ENCODE measurements at regions not wholly inside any gene's neighbourhood (a gene's known extent, or its start where the extent isn't known, plus 50 kb on each side); places are given as distances from the start of the nearest gene placed in this dataset.

DNA sequence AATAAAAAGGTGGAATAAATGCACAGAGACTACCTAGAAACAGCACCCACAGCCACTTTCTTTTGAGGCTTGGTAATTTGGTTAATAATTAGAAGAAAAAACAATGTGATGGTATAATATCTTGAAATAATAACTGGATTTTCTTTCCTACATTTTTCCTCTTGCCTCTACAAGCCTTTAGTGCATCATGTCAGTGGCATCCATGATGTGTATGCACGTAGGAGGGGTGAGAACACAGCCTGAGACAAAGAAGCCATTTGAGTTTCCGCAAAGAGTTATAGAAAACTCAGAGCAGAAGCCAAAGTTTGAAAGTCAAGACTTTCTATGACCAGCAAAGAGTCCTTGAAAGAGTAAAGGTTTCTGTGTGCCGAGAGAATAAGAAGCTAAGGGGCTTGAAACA, 461.3 kb downstream of the BCOR start:
- no peak overlapping the region for H4K5ac ChIP-seq (ENCODE audit: low read depth, low read length)
- no peaks in the 10 kb centered on the region for H3K4me1 ChIP-seq (ENCODE audit: control insufficient read depth, insufficient read depth, low read length)
- intact Hi-C loops (cut with micrococcal nuclease) (no loop called here), dilution Hi-C loops (cut with HindIII; ENCODE audit: low sequenced_read_pairs, unreplicated experiment) (no loop called here), in situ Hi-C loops (cut with MboI; ENCODE audit: low sequenced_read_pairs) (no loop called here)
- H3K27me3 ChIP-seq (ENCODE audit: control insufficient read depth, insufficient read depth, low read length) = peaks cover 12% of the 10 kb centered on the region
- H3K14ac ChIP-seq (replicated peaks; ENCODE audit: low read depth, low read length) = no peak overlapping the region
- no peak overlapping the region for H2BK15ac ChIP-seq (ENCODE audit: low read depth, low read length)
- H2BK5ac ChIP-seq (ENCODE audit: low read depth, low read length, poor library complexity, severe bottlenecking) = no peak overlapping the region
- no peaks in the 10 kb centered on the region for H4K20me1 ChIP-seq (ENCODE audit: insufficient read depth, low read length)
- ChIA-PET POLR2A (ENCODE audit: unreplicated experiment) (no interaction called here), CTCF (no interaction called here)
- H3K9ac ChIP-seq (ENCODE audit: low read depth, low read length) = no peak overlapping the region
- no peak overlapping the region for H3K23ac ChIP-seq (ENCODE audit: low read depth, low read length)
- no peak overlapping the region for H3K27ac ChIP-seq (ENCODE audit: insufficient read depth, low read length)
- no peak overlapping the region for H2AFZ ChIP-seq (replicated peaks; ENCODE audit: low read length, poor library complexity)
- H3K79me1 ChIP-seq (ENCODE audit: low read depth in 1 of 2, low read length in 2 of 2) = no peaks in the 10 kb centered on the region
- no peak overlapping the region for H2BK20ac ChIP-seq (ENCODE audit: low read depth, low read length)
- no TSS peak for BruUV-seq (replicated peaks)
- H3K4me3 ChIP-seq (ENCODE audit: insufficient read depth, low read depth, low read length) = no peak overlapping the region
- 60% methylated on average over 2 of the region's 3 CpGs; no CpG with 5 or more reads in 1 of the 2 experiments for WGBS, 2 experiments (ENCODE audit: extremely low coverage in 2 of 2, insufficient read length in 1 of 2)
- no peaks in the 10 kb centered on the region for H3K9me3 ChIP-seq (ENCODE audit: control insufficient read depth, insufficient read depth, low read length)
- no peak overlapping the region for H3K4me2 ChIP-seq (ENCODE audit: low read depth, low read length)
- TF ChIP-seq SMC3 (IDR thresholded peaks at IDR 0.05; ENCODE audit: low read depth, low read length) (no peak), POLR2A (IDR thresholded peaks at IDR 0.05; ENCODE audit: low read depth, low read length) (no peak), RCOR1 (IDR thresholded peaks at IDR 0.05; ENCODE audit: insufficient replicate concordance, low read length) (no peak), NFE2L2 (IDR thresholded peaks at IDR 0.05; ENCODE audit: low read depth, low read length) (no peak), RAD21 (IDR thresholded peaks at IDR 0.05; ENCODE audit: low read length) (no peak), RFX5 (IDR thresholded peaks at IDR 0.05; ENCODE audit: low read depth, low read length) (no peak), BHLHE40 (IDR thresholded peaks at IDR 0.05; ENCODE audit: low read depth, low read length) (no peak), FOS (IDR thresholded peaks at IDR 0.05; ENCODE audit: low read depth, low read length) (no peak), MAFK (IDR thresholded peaks at IDR 0.05; ENCODE audit: low read depth, low read length) (no peak), MXI1 (IDR thresholded peaks at IDR 0.05; ENCODE audit: borderline replicate concordance, low read depth, low read length) (no peak), CEBPB (IDR thresholded peaks at IDR 0.05; ENCODE audit: low read depth, low read length) (no peak), MAZ (IDR thresholded peaks at IDR 0.05; ENCODE audit: borderline replicate concordance, low read depth, low read length) (no peak), CHD1 (IDR thresholded peaks at IDR 0.05; ENCODE audit: low read depth, low read length) (no peak)
- TF ChIP-seq, protein P1, sequence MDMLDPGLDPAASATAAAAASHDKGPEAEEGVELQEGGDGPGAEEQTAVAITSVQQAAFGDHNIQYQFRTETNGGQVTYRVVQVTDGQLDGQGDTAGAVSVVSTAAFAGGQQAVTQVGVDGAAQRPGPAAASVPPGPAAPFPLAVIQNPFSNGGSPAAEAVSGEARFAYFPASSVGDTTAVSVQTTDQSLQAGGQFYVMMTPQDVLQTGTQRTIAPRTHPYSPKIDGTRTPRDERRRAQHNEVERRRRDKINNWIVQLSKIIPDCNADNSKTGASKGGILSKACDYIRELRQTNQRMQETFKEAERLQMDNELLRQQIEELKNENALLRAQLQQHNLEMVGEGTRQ (IDR thresholded peaks at IDR 0.05; ENCODE audit: low read depth, low read length) = no peak
- TF ChIP-seq, protein P2, sequence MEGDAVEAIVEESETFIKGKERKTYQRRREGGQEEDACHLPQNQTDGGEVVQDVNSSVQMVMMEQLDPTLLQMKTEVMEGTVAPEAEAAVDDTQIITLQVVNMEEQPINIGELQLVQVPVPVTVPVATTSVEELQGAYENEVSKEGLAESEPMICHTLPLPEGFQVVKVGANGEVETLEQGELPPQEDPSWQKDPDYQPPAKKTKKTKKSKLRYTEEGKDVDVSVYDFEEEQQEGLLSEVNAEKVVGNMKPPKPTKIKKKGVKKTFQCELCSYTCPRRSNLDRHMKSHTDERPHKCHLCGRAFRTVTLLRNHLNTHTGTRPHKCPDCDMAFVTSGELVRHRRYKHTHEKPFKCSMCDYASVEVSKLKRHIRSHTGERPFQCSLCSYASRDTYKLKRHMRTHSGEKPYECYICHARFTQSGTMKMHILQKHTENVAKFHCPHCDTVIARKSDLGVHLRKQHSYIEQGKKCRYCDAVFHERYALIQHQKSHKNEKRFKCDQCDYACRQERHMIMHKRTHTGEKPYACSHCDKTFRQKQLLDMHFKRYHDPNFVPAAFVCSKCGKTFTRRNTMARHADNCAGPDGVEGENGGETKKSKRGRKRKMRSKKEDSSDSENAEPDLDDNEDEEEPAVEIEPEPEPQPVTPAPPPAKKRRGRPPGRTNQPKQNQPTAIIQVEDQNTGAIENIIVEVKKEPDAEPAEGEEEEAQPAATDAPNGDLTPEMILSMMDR (conservative IDR thresholded peaks at IDR 0.05; ENCODE audit: low read depth, low read length) = no peak
- TF ChIP-seq, protein P3, sequence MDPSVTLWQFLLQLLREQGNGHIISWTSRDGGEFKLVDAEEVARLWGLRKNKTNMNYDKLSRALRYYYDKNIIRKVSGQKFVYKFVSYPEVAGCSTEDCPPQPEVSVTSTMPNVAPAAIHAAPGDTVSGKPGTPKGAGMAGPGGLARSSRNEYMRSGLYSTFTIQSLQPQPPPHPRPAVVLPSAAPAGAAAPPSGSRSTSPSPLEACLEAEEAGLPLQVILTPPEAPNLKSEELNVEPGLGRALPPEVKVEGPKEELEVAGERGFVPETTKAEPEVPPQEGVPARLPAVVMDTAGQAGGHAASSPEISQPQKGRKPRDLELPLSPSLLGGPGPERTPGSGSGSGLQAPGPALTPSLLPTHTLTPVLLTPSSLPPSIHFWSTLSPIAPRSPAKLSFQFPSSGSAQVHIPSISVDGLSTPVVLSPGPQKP (IDR thresholded peaks at IDR 0.05; ENCODE audit: borderline replicate concordance, low read depth, low read length) = no peak
- H2BK120ac ChIP-seq (ENCODE audit: low read depth, low read length) = no peak overlapping the region
- no peak overlapping the region for H2AK9ac ChIP-seq (replicated peaks; ENCODE audit: low read depth, low read length, poor library complexity)
- ATAC-seq (ENCODE audit: low read depth) (no peak), DNase-seq (peak; percentile 6)
- no peak overlapping the region for H2AK5ac ChIP-seq (ENCODE audit: low read depth, low read length)
- H3K4ac ChIP-seq (ENCODE audit: low read depth, low read length) = no peak overlapping the region
- no peaks in the 10 kb centered on the region for H3K36me3 ChIP-seq (ENCODE audit: control insufficient read depth, insufficient read depth, low read length)
- no peaks in the 10 kb centered on the region for H3K9me1 ChIP-seq (ENCODE audit: insufficient read depth, low read length)
- no peak overlapping the region for H3K18ac ChIP-seq (ENCODE audit: low read depth, low read length)
- no peak overlapping the region for H3K56ac ChIP-seq (ENCODE audit: extremely low read depth, insufficient read depth, low read length)
- no peak overlapping the region for H4K91ac ChIP-seq (ENCODE audit: insufficient read depth, low read depth, low read length)
- H4K8ac ChIP-seq (ENCODE audit: low read depth in 2 of 2, low read length in 2 of 2) = no peak overlapping the region

Measured in IMR-90 (cell line).